ENCODE measurements at regions not wholly inside any gene's neighbourhood (a gene's known extent, or its start where the extent isn't known, plus 50 kb on each side); places are given as distances from the start of the nearest gene placed in this dataset.

DNA sequence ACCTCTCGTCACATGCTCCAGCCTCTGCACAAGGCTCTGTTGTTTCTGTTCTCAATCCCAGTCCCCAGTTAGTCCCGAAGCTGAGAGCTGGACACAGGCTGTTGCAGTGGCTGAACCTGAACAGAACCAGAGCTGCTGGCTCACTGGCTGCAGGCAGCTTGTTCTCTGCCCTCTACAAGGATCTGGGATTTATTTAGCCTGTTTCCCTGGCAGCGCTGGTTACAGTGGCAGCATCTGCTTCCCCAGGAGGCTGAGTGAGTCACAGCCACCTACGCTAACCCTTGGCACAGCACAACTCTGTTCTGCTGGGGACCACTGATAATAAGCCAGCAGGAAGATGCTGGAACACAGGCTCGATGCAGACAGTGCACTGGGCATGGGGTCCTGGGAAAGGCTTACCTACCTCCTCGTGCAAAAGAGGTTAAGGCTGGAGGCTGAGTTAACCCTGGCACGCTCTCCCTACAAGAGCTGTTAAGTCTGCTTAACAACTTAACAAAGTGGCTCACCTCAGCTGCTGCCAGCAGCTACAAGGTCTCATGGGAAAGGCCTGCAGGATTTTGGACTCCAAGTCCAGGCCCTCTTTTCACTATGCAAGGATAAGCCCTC, 299.6 kb downstream of the PCNX1 start:
- Histone ChIP-seq H3K4me3 (ENCODE audit: low read depth in 1 of 2, low read length in 2 of 2) (no peak overlapping the region), H3K27ac (ENCODE audit: low read length) (no peak overlapping the region), H3K9ac (ENCODE audit: low read depth, low read length) (no peak overlapping the region), H3K27me3 (ENCODE audit: insufficient read depth, low read length, poor library complexity) (no peaks in the 10 kb centered on the region), H3K9me3 (ENCODE audit: insufficient read depth, low read length, severe bottlenecking) (no peaks in the 10 kb centered on the region), H4K20me1 (ENCODE audit: insufficient read depth, low read length) (no peaks in the 10 kb centered on the region), H3K79me2 (ENCODE audit: insufficient read depth, low read length) (no peaks in the 10 kb centered on the region), H3K36me3 (ENCODE audit: insufficient read depth, low read length) (no peaks in the 10 kb centered on the region), H3K4me1 (ENCODE audit: insufficient read depth, low read length) (no peaks in the 10 kb centered on the region), H2AFZ (ENCODE audit: low read depth, low read length) (no peak overlapping the region), H3K4me2 (ENCODE audit: insufficient read depth, low read length) (no peak overlapping the region)
- TF ChIP-seq, protein P1, sequence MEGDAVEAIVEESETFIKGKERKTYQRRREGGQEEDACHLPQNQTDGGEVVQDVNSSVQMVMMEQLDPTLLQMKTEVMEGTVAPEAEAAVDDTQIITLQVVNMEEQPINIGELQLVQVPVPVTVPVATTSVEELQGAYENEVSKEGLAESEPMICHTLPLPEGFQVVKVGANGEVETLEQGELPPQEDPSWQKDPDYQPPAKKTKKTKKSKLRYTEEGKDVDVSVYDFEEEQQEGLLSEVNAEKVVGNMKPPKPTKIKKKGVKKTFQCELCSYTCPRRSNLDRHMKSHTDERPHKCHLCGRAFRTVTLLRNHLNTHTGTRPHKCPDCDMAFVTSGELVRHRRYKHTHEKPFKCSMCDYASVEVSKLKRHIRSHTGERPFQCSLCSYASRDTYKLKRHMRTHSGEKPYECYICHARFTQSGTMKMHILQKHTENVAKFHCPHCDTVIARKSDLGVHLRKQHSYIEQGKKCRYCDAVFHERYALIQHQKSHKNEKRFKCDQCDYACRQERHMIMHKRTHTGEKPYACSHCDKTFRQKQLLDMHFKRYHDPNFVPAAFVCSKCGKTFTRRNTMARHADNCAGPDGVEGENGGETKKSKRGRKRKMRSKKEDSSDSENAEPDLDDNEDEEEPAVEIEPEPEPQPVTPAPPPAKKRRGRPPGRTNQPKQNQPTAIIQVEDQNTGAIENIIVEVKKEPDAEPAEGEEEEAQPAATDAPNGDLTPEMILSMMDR (IDR thresholded peaks at IDR 0.05; ENCODE audit: borderline replicate concordance, extremely low read depth, low read length, poor library complexity, severe bottlenecking), result no peak
- TF ChIP-seq EZH2 (IDR thresholded peaks at IDR 0.05; ENCODE audit: borderline replicate concordance, low read depth, low read length, severe bottlenecking), result no peak
- ATAC-seq (ENCODE audit: insufficient read depth, low read depth), result no peak
- no peak for DNase-seq

DNA sequence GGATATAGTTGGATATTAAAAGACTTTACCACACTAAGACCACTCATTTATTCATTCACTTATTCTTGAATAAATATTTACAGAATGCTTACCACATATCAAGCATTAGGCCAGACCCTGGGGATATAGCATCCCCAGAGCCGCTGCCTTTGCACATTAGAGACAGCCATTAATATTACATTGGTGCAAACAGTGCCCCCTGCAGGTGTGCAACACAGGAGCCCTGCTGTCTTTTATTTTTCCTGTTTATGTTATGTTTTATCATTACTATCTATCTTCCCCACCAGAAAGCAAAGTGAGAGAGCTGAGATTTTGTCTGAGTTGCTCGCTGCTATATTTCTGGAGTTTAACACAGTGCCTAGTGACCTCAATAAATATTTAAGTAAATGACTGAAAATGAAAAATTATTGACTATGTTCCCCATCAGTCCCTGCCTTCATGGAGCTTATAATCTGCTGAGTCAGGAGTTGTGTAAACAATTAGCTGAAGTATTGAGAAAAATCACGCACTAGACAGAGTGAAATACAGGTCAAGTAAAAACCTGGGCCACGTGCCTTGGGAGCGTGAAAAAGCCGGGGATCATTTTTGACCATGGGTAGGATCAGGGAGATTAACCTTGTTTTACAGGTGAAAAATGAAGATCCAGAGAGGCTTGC, 301.6 kb downstream of the PCNX1 start:
- no peak for ATAC-seq (ENCODE audit: insufficient read depth, low read depth)
- Histone ChIP-seq H3K27me3 (ENCODE audit: insufficient read depth, low read length, poor library complexity) (no peaks in the 10 kb centered on the region), H3K9me3 (ENCODE audit: insufficient read depth, low read length, severe bottlenecking) (no peaks in the 10 kb centered on the region), H3K36me3 (ENCODE audit: insufficient read depth, low read length) (no peaks in the 10 kb centered on the region), H3K27ac (ENCODE audit: low read length) (no peak overlapping the region), H3K4me1 (ENCODE audit: insufficient read depth, low read length) (peaks cover 19% of the 10 kb centered on the region), H4K20me1 (ENCODE audit: insufficient read depth, low read length) (no peaks in the 10 kb centered on the region), H3K4me3 (ENCODE audit: low read depth in 1 of 2, low read length in 2 of 2) (no peak overlapping the region), H3K4me2 (ENCODE audit: insufficient read depth, low read length) (no peak overlapping the region), H3K9ac (ENCODE audit: low read depth, low read length) (no peak overlapping the region), H2AFZ (ENCODE audit: low read depth, low read length) (no peak overlapping the region), H3K79me2 (ENCODE audit: insufficient read depth, low read length) (no peaks in the 10 kb centered on the region)
- no peak for TF ChIP-seq EZH2 (IDR thresholded peaks at IDR 0.05; ENCODE audit: borderline replicate concordance, low read depth, low read length, severe bottlenecking)
- TF ChIP-seq, protein P1 (IDR thresholded peaks at IDR 0.05; ENCODE audit: borderline replicate concordance, extremely low read depth, low read length, poor library complexity, severe bottlenecking), result peak; percentile 49
- DNase-seq, result peak; percentile 16

DNA sequence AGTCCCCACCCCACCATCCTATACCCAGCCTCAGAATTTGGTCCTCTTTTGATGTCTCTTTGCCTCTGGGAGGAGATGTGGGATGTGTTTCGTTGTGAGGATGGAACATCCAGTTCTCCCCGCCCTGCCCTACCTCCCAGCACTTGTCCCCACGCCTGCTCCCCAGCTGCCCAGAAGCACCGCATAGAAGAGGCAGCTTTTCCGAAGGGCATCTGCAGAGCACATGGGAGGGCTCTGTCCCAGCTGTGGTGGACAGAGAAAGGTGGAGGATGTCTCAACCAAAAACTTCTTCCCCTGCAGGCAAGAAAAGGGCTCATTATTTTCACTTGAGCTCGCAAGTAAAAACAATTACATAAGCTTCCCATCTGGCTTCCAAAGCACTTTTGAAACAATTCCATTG, 302.6 kb downstream of the PCNX1 start:
- no peaks in the 10 kb centered on the region for H3K36me3 ChIP-seq (ENCODE audit: insufficient read depth, low read length)
- TF ChIP-seq EZH2 (IDR thresholded peaks at IDR 0.05; ENCODE audit: borderline replicate concordance, low read depth, low read length, severe bottlenecking), result no peak
- TF ChIP-seq, protein P1 (IDR thresholded peaks at IDR 0.05; ENCODE audit: borderline replicate concordance, extremely low read depth, low read length, poor library complexity, severe bottlenecking), result no peak
- no peak overlapping the region for H3K4me2 ChIP-seq (ENCODE audit: insufficient read depth, low read length)
- no peak overlapping the region for H3K9ac ChIP-seq (ENCODE audit: low read depth, low read length)
- H4K20me1 ChIP-seq (ENCODE audit: insufficient read depth, low read length), result no peaks in the 10 kb centered on the region
- no peak overlapping the region for H3K4me3 ChIP-seq (ENCODE audit: low read depth in 1 of 2, low read length in 2 of 2)
- no peaks in the 10 kb centered on the region for H3K27me3 ChIP-seq (ENCODE audit: insufficient read depth, low read length, poor library complexity)
- H2AFZ ChIP-seq (ENCODE audit: low read depth, low read length), result no peak overlapping the region
- no peak for ATAC-seq (ENCODE audit: insufficient read depth, low read depth)
- no peak overlapping the region for H3K27ac ChIP-seq (ENCODE audit: low read length)
- no peak for DNase-seq
- H3K79me2 ChIP-seq (ENCODE audit: insufficient read depth, low read length), result no peaks in the 10 kb centered on the region
- H3K9me3 ChIP-seq (ENCODE audit: insufficient read depth, low read length, severe bottlenecking), result no peaks in the 10 kb centered on the region
- peaks cover 22% of the 10 kb centered on the region for H3K4me1 ChIP-seq (ENCODE audit: insufficient read depth, low read length)

Measured in DND-41 (cell line).